UCSD-AML1 (cell line): ENCODE measurements at regions not wholly inside any gene's neighbourhood (a gene's known extent, or its start where the extent isn't known, plus 50 kb on each side); places are given as distances from the start of the nearest gene placed in this dataset.

Source experiments
- DNase-seq: peaks from one replicate; lab custom pipeline; 2025; ENCODE audit not compliant: unreplicated experiment; lab: John Stamatoyannopoulos, UW

GRCh38 chr10:4046712-4047354 is 261.8 kb upstream of the KLF6 start:
- DNase-seq = no peak

GRCh38 chr10:4046030-4046429 is 261.0 kb upstream of the KLF6 start:
- DNase-seq = no peak

GRCh38 chr10:4043897-4044665 is 259.1 kb upstream of the KLF6 start:
- DNase-seq = peak; percentile 43

DNA sequence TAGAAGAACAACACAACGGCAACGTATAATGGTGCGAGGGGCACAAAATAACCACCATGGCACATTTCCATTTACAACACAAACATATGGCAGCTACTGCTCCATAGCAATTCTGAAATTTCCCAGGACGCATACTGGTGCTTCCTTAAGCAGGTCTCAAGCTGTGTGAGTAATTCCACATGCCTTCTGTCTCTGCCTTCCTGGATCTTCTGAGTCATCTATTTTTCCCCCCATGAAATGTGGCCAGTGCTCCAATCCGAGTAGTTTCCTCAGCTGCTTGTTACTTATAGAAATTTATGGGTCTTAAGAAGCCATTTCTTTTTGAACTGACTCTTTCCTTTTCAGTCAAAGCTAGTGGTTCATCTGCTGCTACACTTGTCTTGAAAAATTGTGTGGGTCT is 256.6 kb upstream of the KLF6 start:
- no peak for DNase-seq

DNA sequence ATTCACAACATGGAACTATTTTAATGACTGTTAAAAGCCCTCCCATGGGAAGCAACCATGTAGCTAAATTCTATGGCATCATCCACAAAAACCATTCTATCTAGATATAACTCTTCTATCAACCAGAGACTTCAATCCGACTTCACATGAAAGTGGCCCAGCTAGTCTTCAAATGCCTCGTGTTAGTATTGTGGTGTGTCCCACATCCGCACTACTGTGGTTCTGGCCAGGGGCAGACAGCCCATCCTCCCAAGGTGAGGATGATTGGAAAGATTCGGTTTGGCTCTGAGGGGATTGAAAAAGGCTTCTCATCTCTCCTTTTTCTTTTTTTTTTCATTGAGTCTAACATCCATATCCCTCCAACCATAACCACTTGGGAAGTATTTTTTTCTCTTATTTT is 253.0 kb upstream of the KLF6 start:
- DNase-seq = no peak

- no peak for DNase-seq
Measured at GRCh38 chr10:4035599-4035945, 250.6 kb upstream of the KLF6 start.

GRCh38 chr10:4034907-4035598 is 250.0 kb upstream of the KLF6 start:
- no peak for DNase-seq

GRCh38 chr10:4033341-4033896 is 248.4 kb upstream of the KLF6 start:
- DNase-seq = no peak

DNA sequence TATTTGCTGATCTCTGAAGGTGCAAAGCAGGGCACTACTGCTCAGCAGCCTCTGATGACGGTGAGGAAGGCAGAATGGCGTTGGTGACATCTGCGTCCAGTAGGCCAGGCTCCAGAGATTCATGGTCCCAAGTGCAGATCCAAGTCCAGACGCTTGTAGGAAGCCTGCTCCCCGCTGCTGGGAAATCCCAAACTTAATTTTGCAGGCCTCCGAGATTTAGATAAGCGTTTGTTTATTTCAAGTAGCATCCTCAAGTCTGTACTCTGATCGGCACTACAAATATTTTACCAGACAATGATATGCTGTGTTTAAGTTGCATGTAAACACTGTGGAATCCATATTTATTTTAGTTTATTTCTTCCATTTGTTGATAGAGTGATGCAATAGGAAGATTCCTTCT is 244.9 kb upstream of the KLF6 start:
- no peak for DNase-seq

DNA sequence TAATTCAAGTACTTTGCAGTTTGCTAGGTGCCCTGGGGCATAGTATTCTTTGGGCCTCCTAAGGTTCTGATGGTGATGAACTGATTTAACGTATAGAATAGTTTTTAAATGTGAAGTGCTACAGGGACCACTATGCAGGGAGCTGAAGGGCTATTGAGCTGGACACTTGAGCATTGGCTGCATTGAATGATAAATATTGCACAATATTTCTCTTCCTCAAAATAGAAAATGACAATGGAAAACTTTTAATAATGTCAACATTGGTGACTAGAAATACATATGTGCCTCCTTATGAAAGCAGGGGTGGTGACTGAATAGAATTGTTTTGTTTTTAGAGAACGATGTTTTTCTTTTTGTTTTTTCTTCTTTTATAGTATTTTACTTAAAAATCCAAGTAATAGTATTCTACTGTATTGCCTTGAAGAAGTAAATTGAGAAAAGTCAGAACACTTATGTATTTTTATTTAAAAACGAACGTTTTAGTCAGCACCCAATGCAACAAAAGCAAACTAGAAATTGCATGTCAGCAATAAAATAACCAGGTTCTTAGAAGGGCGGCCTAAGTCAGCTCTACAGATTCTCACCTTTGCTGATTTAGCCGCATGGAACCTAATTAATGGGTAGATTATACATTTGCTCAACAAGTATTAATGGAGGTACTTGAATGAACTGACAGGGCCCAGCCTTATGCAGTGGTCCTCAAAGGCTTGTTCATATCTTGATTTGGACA is 244.0 kb upstream of the KLF6 start:
- DNase-seq = no peak

- DNase-seq = no peak
Measured at GRCh38 chr10:4028027-4028471, 243.0 kb upstream of the KLF6 start.

DNA sequence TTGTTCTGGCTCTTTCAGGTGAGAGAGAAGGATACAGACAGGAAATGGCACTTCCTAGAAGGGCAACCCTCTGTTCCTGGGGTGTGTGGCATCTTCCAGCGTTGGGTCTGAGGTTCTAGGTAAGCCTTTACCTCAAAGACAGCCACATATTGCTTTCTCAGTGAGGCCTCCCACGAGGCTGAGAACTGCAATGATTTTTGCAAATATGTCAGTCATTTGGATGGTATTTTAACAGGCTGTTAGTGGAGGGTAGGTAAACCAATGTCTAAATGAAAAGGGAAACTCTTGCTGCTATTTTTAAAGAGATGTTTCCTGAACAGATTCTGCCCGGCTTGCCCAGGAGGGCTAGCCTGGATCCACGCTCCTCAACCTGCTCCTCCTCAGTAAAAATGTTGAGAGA is 240.3 kb upstream of the KLF6 start:
- no peak for DNase-seq

- DNase-seq = no peak
Measured at GRCh38 chr10:4024516-4025245, 239.7 kb upstream of the KLF6 start.

DNA sequence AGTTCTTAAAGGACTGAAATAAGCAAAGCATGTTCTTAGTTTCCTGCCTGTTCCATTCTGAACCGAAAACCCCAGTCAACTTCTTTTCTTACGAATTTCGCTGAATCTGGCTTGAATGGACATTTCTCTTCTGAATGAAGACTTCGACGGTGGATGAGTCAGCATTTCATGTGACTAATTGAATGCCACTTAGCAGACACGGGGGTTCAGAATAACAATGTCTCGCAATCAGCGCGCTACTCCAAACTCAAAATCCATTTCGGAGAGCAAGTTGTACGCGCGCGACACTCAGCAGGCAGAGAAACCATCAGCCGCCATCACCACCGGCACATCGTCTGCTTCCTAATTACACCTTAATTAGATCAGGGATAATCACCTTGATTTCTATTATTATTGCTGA is 239.0 kb upstream of the KLF6 start:
- DNase-seq = no peak

DNA sequence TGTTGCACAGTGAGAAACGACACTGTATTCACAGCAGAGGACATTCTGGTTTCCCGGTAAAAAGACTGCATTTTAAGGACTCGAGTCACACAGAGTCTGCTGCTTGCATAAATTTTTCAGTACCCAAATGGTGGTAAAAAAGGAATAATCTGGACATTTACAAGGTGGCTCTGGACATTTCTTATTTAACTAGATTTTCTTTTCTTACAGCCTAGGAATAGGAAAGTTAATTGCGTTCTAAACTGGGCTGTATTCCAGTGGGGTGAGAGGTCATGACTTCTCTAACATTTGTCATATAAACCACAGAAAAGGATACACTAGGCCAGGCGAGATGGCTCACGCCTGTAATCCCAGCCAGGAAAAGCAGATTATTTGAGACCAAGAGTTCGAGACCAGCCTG is 237.5 kb upstream of the KLF6 start:
- DNase-seq = no peak

DNA sequence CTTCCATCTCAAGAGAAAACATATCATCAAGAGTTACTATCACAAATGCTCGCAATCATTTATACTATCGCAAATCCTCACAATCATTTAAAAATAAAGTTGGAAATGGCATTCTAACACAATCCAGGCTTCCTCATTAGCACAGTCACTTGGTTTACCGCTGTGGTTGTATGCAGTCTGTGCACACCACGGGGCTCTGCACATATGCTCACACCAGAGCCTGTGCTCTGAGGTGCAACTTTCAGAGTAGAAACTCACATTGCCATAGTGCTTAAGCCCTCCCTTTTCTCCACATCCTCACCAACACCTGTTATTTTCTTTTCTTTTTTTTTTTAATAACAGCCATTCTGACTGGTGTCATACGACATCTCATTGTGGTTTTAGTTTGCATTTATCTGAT is 235.6 kb upstream of the KLF6 start:
- no peak for DNase-seq

DNA sequence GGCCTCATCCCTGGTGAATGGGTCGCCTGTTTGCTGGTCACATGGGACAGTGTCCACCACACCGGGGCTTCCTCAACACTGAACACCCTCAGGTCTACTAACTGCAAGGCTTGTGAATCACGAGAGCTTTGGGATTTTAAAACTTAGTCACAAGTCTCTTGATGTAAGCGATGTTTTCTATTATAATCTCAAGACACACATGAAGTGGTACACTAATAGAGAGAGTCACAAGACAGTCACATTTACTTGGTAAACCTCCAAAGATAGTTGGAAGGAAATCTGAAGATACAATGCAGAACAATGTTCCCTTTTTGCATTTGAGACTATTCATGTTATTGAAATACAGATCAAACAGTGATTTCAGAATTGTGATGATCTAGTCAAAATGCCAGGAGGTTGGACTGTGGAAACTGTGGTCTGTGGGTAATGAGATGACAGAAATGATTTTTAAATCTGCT is 233.1 kb upstream of the KLF6 start:
- DNase-seq = no peak

DNA sequence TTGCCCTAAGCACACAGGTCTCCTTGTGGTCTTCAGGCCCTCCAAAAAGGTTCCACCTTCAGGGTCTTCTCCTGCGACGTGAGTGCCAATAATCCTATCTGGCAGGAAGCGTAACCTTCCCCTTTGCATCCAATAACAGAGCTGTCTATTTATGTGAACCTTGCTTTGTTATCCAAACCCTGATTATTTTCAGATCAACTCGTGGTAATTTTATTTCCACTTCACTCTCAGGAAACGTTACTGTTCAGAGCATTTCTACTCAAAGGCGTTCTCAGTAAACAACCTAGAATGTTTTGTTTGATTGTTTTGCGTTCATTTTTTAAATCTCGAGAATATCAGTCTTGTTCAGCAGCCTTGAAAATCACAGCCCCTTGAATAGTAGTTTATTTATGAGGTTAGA is 232.3 kb upstream of the KLF6 start:
- DNase-seq = no peak

- no peak for DNase-seq
Measured at GRCh38 chr10:4016214-4016740, 231.3 kb upstream of the KLF6 start.

GRCh38 chr10:4013651-4014121 is 228.7 kb upstream of the KLF6 start:
- no peak for DNase-seq
